GM21423 (cell line): ENCODE measurements at regions not wholly inside any gene's neighbourhood (a gene's known extent, or its start where the extent isn't known, plus 50 kb on each side); places are given as distances from the start of the nearest gene placed in this dataset.

ENCODE experiments used
- ATAC-seq: cut with Tn5 transposase; IDR thresholded peaks from one replicate; pipeline ENCODE4 v1.9.1; 2021; ENCODE audit warnings: mild to moderate bottlenecking, moderate library complexity; ENCODE audit not compliant: unreplicated experiment

DNA sequence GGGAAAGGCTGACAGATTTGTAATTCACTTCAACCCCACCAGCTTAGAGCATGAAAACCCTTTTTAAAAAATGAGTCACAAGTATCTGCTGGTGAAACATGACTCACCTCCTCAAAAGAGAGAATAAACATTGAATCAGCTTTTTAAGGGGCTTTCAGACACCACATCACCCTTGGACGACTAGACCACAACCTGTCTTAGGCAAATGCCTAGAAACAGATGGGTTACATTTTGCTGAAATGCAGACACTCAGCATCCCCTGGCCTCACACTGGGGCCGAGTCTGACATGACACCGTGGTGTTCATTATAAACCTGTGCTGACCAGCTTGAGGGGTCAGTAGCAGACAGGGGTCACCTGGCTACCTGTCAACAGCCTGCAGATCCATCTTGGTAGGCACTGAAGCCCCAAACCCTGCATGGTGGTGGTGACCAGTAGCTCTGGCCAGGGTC lies 175.3 kb upstream of the CST7 start:
- peak; percentile 78 for ATAC-seq

GRCh38 chr20:24775966-24776365 lies 173.1 kb upstream of the CST7 start:
- ATAC-seq: no peak

GRCh38 chr20:24776755-24777271 lies 172.3 kb upstream of the CST7 start:
- no peak for ATAC-seq

- ATAC-seq: no peak
Observed at GRCh38 chr20:24777746-24778145, 171.3 kb upstream of the CST7 start.

- ATAC-seq: no peak
Observed at GRCh38 chr20:24778585-24779031, 170.5 kb upstream of the CST7 start.

DNA sequence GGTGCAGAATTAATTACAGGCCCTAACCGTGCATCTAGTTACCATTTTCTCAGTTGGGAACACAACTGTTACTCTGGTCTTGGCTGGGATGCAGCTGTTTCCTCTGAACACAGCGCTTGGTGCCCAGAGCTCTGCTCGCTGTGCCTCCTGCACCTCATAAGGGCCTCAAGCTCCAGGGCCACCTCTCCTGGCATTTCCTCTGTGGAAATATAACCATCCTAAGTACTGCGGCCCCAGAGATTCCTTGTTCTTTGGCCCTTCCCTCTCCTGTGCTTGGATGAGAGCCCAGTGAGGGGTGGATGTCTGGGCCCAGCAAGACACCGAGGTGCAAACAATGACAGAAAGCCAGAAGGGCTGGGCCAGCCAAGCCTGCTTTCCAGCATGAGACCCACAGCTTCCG lies 169.9 kb upstream of the CST7 start:
- ATAC-seq: no peak

GRCh38 chr20:24779946-24780345 lies 169.1 kb upstream of the CST7 start:
- ATAC-seq: no peak

- no peak for ATAC-seq
Observed at GRCh38 chr20:24780674-24781417, 168.2 kb upstream of the CST7 start.

- no peak for ATAC-seq
Observed at GRCh38 chr20:24781418-24781980, 167.6 kb upstream of the CST7 start.

DNA sequence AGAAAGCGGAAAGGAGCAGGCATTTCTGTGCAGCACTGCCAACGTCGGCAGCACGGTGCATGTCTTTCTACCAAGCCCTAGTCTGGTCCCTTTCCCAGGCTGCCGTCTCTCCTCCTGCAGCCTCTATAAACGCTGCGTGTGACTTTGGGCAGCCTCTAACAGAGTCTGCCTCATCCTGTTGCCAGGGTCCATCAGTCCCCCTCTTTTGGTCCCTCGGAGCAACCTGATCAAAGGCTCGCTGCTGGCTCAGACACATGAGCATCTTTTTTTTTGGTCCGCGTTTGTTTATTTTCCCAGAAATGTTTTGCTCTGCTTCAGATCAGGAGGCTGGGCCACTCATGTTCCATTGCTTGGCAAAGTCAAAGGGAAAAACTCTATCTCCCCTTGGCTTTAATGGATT lies 166.8 kb upstream of the CST7 start:
- ATAC-seq: no peak

DNA sequence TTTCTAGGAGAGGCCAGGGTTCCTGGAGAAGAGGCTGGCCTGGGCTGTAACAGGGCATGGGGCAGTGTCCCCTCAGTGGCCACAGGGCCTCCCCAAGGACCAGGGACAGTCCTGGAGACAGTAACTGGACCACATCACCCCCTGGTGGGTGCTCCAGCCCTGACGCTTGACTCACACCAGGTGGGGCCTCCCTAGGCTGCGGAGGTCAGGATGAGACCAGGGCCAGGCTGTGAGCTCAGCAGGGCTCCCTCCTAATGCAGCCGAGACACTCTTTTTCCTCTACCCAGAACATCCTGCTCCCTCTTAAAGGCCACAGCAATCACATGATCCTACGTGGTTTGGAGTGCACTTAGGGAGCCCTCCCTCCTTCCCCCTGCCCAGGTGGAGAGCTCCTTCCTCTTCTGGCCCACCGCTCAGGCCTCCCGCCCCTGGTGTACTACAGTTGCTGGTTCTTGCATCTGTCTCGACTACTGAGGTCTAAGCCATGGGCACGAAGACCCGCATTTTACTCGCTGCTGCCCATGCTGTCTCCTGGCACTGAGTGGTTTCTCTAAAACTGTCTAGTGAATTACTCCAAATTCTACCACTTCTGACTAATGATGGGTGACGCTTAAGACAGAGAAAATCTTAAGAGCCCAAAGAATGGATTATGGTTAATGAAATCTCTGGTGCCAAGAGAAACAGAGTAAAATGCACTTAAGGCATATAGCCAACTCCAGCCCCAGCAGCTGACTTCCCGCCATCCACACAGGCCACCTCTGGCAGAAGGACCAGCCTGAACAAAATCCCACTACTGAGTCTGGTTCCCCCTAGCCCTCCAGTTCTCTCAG lies 166.1 kb upstream of the CST7 start:
- ATAC-seq: no peak

DNA sequence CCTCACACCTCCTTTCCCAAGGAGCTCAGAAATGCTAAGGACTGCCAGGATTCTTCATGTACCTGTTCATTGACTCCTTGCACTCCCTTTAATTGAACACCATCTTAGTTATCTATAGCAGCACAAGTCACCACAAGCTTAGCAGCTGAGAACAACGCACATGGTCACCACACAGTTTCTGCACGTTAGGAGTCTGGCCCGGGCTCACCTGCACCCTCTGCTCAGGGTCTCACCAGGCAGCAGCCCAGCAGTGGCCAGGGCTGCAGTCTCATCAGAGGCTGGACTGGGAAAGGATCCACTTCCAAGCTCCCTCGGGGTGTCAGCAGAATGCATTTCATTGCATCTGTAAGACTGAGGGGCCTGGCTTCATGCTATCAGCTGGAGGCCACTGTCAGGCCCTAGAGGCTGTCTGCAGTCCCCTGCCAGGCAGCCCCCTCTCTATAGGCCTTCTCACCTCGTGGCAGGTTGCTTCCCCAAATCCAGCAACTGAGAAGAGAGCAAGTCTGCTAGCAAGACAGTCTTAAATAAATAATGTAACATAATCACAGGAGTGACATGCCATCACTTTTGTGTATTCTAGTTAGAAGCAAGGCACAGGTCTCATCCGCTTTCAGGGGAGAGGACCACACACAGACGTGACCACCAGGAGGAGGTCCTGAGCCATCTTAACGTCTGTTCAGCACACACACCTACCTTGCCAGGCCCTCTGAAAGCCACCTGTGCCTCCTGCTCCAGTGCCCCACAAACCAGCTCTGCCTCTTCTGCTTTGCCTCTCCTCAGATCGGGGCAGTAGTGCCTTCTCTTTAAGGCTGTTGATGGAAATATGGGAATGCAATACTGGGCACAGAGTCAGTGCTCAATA lies 165.2 kb upstream of the CST7 start:
- ATAC-seq: peak; percentile 52

DNA sequence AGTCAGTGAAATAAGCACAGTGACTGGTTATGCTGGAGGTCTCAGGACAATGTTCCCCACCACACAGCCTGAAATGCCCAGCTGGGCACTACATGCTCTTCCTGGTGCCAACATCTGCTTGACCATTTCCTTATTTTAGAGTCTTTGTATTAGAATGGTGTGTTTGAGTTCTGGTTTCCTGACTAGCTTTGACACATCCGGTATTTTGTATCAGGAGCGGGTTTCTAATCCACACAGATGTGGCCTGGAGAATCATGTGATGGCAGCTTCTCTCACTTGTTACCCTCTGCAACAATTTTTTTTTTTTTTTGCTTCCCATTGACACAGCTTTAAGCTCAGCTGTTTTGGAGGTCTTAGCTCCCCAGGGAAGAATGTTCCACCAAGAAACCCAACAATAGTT lies 164.5 kb upstream of the CST7 start:
- ATAC-seq: no peak

GRCh38 chr20:24785141-24786110 lies 163.6 kb upstream of the CST7 start:
- no peak for ATAC-seq

DNA sequence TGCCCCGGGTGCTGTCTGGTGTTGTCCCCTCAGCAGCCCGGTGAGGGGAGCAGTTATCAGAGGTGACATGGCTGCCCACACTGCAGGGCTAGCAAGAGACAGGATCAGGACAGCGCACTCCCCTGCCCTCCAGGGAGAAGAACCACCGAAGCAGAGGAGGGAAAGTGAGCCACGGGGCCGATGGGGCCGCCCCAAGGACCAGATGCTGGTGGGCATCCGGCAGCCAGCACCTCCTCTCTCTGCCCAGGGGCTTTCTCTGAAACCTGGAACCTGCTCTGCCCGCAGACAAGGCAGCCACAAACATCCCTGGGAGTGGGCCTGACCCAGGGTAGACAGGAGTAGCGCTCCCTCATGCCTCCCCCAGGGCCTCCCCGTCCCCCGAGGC lies 163.0 kb upstream of the CST7 start:
- ATAC-seq: no peak

GRCh38 chr20:24786646-24787045 lies 162.4 kb upstream of the CST7 start:
- ATAC-seq: no peak

GRCh38 chr20:24787071-24787470 lies 162.0 kb upstream of the CST7 start:
- no peak for ATAC-seq

GRCh38 chr20:24787621-24788020 lies 161.4 kb upstream of the CST7 start:
- ATAC-seq: no peak

GRCh38 chr20:24789877-24790276 lies 159.2 kb upstream of the CST7 start:
- ATAC-seq: no peak
